NCI-H2196 (cell line): ENCODE measurements at regions not wholly inside any gene's neighbourhood (a gene's known extent, or its start where the extent isn't known, plus 50 kb on each side); places are given as distances from the start of the nearest gene placed in this dataset.
"Not testable (repeated sequence)": the region's sequence is repeated elsewhere in the genome, so short reads cannot be mapped to it uniquely, and the experiment has no call there.

Source experiments
- DNase-seq: peaks from one replicate; lab custom pipeline; 2025; ENCODE audit not compliant: unreplicated experiment; lab: John Stamatoyannopoulos, UW

DNA sequence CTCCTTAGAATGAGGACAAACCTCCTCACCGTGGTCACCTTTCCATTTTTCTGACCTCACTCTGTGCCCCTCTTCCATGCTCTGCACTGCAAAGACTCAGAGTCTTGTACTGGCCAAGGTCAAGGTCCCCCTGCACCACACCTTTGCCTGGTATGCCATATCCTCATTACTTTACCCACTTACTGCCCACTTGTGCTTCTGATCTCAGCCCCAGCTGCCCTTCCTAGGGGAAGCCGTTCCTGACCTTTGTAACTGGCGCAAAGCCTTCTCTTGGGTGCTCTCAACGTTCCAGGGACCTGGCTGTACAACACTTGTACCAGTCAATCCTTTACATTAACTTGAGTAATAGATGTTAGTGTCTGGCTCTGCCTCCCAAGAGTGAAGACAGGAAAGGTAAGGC, 256.0 kb downstream of the SV2B start:
- no peak for DNase-seq

DNA sequence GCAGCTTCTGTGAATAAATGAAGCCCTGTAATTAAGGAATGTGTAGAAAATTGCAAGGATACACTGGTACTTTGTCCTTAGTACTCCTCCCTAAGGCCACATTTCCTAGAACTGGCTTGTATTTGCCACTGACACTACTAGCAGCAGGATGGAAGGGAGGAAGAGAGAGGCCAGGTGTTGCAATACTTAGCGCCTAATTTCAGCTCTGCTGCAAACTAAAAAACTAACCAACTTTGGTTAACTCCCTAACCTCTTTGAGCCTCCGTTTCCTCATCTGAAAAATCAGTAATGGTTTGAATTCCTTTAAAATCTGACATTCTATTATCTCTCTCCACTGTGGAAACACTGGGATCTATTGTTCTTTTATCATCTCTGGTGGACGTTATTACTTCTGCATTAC, 257.0 kb downstream of the SV2B start:
- no peak for DNase-seq

DNA sequence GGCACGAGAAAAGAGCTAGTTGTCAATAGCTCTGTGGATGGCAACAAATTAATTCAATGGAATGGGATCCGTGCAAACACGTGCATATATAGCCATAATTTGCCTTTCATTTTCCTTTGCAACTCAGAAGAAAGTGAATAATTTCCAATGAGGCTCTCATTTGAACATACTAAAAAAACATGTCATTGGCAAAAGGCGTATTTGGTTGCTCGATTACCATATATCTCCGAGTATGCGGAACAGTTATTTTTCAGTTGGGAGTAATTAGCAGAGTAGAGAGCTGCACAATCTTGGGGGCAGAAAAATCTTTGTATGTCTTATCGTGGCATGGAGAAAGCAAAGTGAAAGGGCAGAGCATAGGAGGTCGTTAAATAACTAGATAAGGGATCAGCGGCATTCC, 257.4 kb downstream of the SV2B start:
- no peak for DNase-seq

DNA sequence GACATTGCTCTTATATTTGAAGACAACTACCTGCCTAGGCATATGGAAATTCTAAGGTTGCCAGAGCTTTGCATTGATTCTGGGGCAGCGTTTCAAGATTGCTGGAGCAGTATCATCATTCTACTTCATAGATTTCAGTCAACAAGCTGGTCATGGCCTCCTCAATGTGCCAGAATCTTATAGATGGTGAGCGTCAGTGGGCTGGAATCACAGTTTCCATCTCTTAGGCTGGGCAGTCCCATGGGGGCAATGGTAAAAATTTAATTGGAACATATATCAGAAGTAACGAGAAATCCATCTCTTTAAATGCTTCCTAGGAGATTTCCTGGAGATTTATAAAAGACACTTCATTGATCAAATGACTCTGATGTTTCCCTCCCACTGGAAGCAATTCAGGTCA, 258.3 kb downstream of the SV2B start:
- no peak for DNase-seq

DNA sequence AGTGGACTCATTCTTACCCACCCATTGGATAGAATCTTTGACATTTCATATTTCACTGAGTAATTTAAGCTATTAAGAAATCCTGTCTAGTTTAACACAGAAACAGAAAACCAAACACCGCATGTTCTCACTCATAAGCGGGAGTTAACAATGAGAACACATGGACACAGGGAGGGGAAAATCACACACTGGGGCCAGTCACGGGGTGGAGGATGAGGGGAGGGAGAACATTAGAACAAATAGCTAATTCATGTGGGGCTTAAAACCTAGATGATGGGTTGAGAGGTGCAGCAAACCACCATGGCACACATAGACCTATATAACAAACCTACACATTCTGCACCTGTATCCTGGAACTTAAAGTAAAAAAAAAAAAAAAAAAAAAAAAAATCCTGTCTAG, 261.6 kb downstream of the SV2B start:
- DNase-seq, result not testable (repeated sequence)

DNA sequence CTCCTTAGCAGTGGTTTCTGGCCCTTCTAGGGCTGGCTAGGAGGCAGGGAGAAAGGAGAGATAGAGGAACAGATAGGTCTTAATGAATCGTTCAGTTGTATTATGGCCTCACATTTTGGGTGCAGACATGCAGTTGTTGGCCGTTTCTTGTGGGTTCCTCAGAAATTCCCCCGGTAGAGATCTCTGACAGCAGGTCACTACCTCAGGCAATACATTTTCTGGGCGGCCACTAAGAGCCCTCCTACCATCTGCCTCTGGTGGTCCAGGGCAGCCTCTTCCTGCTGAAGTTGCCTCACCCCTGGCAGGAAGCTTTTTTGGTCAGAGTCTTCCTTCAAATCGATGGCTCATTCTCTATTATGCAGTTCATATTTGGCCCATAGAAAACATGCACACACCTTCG, 266.1 kb downstream of the SV2B start:
- DNase-seq, result no peak

DNA sequence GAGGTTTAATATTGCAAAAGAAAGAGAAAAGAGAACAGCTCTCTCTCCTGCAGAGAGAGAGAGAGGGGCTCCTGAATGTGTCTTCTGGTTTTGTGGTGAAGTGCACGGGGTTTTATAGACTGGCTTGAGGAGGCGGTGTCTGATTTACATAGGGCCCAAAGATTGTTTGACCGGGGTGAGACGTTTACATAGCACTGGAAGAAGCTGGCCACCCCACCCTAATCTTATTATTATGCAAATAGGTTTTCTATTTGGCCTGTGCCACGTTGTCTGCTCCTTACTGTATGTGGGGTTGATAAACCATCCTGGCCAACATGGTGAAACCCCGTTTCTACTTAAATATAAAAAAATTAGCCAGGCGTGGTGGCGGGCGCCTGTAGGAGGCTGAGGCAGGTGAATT, 268.6 kb downstream of the SV2B start:
- DNase-seq, result no peak

DNA sequence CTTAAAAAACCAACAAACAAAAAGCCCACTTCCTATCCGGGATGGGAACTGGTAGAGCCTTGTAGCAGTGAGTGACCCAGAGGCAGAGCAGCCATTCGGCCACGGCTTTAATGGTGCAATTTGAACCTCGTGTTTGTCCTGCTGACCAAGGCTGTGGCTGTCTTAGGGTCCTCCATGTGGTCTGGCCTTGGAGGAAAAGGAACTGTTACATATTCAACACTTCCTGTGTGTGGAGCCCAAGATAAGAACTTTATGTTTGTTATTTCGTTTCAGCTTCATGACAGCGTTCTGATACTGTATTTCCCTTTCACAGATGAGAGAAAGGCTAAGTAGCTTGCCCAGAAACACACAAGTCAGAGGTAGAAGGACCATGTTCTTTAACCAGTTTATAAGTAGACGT, 269.8 kb downstream of the SV2B start:
- no peak for DNase-seq

DNA sequence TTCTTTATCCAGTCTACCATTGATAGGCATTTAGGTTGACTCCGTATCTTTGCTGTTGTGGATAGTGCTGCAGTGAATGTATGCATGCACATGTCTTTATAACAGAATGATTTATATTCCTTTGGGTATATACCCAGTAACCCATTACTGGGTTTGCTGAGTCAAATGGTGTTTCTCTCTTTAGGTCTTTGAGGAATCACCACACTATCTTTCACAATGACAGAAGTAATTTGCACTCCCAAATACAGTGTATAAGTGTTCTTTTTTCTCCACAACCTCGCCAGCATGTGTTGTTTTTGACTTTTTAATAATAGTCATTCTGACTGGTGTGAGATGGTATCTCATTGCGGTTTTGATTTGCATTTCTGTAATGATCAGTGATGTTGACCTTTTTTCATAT, 271.3 kb downstream of the SV2B start:
- DNase-seq, result not testable (repeated sequence)

DNA sequence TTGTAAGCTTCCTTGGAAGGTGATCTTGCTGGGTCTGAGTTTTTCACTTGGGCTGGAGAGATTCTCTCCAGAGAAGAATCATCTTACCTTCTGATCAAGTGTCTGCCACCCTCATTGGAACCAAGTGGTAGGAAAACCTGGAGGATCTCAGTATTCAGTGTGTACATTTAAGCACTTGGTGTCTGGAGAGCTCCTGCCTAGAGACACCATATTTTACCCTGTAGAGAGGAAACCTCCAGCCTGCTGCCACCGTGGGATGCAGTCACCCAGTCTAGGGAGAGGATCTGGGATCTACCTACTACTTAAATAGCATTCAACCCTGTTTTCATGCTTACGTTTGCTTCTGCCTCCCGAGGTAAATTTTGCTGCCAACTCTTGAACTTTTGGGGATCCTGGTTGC, 274.3 kb downstream of the SV2B start:
- no peak for DNase-seq

DNA sequence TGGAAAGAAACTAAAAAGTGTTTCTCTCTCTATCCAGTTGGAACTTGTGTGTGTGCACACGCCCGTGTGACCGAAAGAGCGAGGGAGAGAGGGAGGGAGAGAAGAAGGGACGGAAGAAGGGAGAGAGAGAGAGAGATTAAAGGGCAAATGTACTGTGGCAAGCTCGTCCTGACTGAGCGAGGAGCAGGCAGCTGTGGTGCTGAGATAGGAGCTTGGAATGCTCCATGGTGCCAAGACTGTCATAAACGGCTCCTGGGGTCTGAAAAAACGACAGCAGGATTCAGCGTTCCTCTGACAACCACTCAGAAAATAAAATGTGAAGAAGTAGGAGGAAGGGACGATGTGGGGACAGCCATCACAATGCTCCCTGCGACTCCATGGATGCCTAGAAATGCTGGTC, 276.0 kb downstream of the SV2B start:
- no peak for DNase-seq

DNA sequence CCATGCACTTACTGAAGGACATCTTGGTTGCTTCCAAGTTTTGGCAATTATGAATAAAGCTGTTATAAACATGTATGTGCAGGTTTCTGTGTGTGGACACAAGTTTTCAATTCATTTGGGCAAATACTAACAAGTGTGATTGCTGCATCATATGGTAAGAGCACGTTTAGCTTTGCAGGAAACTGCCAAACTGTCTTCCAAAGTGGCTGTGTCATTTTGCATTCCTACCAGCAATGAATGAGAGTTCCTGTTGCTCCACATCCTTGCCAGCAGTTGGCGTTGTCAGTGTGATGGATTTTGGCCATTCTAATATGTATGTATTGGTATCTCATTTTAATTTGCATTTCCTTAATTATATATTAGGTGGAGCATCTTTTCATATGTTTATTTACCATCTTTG, 280.1 kb downstream of the SV2B start:
- no peak for DNase-seq

DNA sequence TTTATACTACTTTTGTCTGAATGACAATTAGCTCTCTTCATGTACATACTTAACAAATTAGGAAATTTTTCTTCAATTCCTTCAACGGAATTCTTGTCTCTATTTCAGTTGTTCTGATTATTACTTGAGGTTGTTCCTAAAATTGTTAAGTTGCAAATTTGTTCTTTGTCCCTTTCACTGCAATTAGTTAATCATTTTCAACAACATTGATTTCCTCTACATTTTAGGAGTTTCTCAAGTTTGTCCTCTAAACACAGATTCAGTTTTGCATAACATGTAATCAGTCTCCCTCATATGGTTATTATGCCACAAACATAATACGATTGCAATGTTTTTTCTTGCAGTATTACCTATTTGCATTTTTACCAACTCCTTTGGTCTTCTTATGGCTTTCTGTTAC, 283.5 kb downstream of the SV2B start:
- DNase-seq, result no peak

DNA sequence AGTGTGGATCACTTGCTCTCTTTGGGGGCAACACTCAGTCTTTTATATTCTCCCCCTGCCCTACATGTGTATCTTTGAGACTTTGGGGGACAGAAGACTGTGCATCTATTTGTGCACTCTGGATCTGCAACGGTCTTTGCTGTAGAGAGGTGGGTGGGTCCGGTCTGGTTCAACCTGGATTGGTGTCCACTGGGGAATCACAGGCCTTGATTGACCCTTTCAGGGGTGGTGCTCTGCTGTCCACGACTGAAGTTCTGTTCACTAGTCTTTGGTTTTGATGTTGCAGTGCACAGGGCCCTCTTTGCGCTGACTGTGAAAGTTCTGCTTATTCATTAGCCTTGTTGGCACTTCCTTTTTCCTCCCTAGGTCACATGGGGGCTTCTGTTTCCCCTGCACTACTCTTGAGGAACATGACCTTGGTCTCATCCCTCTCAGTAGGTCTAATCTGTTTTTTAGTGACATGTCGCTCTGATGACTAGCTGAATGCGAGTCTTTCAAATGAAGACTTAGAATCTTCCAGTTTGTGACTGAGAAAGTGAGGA, 284.2 kb downstream of the SV2B start:
- DNase-seq, result no peak

DNA sequence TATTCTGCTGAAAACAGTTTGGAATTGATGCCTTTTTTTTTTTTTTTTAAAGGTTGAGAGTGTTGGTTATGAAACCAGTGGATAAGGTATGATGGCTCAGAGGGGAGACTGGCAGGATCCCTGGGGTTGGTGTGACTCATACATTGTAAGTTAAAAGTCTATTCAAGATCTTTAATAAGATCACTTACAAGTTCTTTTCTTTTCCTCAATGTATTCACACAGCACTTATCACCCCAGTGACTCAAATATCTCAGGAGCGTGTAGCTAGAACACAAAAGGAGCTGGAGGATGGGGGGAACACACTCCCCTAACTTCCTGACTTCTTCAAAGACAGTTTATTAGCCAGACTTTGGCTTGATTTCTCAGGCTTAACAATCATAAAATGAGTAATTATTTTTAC, 285.3 kb downstream of the SV2B start:
- DNase-seq, result no peak

DNA sequence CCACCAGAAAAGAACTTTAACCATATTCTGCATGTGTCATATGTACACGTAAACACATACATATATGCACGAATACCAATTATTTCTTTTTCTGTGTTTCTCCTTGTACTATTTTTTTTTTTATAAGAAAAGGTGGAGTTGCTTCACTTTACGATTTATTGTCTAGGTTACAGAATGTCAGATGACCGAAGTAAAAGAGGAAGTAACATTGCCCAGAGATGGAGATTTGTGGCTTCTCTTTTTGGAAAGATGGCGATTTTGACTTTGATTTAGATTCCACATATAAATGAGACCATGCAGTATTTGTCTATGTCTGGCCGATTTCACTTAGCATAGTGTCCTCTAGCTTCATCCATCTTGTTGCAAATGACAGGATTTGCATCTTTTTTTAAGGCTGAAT, 293.1 kb downstream of the SV2B start:
- DNase-seq, result no peak

DNA sequence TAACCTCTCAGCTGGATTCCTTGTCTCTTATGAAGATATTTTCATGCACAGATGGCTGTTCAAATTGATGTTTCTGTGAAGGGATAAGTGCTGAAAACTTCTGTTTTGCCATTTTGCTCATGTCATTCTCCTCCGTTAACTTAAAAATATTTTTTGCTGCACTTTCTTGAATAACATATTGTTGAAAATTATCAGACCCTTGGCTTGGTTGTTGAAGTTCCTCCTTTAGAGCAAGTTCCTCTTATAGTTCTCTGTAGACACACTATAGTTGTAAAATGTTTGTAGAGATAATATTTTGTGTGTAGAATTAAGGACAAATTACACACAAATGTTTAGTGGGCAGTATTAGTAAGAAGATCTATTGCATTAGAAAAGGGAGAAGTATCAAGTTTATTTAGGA, 300.4 kb downstream of the SV2B start:
- DNase-seq, result no peak

DNA sequence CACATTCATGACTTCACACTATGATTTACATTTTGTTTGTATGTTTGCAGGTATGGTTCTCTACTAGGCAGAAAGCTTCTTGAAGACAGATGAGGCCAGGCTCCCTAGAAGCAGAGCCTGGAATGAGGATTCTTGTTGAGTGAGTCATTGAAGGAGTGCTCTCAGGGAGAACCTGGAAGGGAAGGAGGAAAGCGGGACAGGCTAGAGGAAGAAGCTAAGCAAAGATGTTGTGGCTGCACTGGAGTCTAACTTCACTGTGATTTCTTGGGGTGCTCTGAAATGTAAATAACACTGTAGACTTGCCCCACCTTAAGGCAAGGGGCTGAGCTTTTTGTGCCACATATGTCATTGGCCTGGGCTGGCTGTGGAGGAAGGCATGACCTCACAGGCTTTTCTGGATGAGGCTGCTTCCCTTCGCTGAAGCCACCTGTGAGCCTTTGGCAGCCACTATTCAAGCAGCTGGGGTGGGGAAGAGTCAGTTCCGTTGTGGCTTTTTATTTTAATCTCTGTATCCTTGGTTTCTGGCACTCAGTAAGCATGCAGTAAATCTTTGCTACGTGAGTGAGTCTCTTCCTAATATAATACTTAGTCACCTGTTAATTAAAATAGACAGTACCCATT, 307.3 kb downstream of the SV2B start:
- peak; percentile 58 for DNase-seq

DNA sequence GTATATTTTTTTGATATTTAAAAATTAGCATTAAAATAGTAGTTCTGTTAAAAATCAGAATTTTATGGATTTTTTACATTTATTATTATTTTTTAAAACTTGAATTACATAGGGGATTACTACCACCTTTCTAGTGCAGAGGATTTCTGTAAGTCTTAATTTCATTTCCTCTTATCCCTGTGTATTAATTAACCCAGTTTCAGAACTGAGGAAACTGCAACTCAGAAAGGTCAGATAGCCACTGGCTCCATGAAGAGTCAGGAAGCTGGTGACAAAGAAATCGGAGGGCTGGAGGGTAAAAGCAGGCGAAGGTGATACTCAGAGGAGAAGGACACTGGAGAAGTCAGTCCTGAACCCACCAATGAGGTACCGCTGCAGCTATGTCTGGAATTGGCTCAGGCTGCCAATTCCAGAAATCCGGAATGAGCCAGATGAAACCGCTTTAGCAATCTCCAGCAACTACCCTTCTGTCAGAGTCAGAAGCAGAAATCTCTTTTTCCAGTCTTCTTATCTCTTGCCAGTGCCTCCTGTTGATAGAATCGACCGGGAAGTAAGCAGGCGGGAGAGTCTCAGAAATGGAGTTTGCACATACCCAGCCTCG, 308.5 kb downstream of the SV2B start:
- no peak for DNase-seq

DNA sequence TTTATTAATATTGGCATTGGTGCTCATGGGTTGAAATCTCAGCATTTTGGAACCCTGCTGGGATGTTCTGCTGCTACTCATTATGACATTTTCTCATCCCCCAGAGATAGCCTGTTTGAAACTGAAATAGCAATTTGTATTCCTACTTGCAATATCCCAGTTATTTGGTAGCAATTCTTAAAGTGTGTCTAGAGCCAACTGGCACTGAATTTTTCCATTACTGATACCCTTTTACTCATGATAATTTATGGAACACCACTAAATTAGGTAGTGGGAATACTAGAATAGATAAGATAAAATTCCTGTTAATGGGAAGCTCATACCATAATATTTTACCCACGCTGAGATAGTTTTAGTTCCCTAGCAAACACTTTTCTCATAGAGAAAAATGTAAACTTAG, 309.3 kb downstream of the SV2B start:
- DNase-seq, result no peak

DNA sequence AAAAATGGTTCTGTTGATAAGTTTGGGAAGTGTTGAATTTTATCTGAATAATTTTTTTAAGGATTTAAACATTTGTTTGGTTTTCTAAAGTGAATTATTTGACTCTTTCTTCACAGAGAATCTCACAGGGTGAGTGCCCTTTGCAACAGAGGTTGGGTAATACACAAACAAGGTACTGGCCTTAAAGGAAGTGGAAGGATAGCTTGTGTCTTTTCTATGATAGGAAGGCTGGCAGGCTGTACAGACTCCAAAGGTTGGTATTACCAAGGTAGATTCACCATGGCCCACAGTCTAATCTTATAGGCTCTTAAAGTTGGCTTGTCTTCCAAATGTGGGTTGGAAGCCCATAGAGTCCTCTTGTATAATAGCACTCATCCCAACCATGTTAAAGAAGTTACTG, 311.5 kb downstream of the SV2B start:
- no peak for DNase-seq

DNA sequence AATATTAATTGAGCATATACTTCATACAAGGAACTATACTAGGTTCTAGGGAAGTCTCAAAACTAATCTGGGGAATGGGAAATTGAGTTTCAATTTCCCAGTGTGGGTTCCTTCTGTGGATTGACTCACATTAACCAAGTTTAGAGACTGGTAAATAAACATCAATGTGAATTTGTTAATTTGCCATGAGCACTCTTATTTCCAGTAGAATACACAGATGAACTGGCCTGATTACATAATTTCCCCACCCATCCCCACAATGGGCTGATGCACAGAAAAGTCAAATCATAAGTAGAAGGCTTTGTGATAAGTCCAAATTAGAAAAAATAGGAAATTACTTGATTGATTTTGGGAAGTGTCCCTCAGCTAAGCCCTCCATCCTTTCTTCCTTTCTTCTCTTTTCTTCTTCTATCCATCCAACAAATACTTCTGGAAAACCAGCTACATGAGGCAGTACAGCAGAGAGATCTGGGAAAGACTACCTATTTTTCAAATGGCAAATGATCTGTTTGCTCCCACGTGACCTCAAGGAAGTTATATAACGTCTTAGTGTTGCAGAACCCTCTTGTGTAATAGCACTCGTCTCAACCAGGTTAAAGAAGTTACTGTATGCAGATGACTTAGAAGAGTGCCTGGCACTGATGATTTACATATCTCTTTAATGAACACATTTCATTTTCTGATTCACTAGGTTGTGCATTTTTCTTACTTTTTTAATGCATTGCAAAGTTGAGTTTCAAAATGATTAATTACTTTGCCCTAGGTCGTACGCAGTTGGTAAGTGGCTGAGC, 312.3 kb downstream of the SV2B start:
- DNase-seq, result no peak
